Erythroblast (primary cell): ENCODE measurements at regions not wholly inside any gene's neighbourhood (a gene's known extent, or its start where the extent isn't known, plus 50 kb on each side); places are given as distances from the start of the nearest gene placed in this dataset.

ENCODE experiments used
- DNase-seq, 2 experiments: peaks; one replicate each; lab custom pipeline; 2025; lab: John Stamatoyannopoulos, UW
- GATA1 ChIP-seq: IDR thresholded peaks from 2 replicates; pipeline ENCODE4 v1.6.1; 2011; ENCODE audit warnings: low read depth, mild to moderate bottlenecking, control low read depth, low read length, moderate library complexity
- POLR2A ChIP-seq: IDR thresholded peaks from 2 replicates; pipeline ENCODE4 v1.6.1; 2011; ENCODE audit warnings: mild to moderate bottlenecking, low read length

DNA sequence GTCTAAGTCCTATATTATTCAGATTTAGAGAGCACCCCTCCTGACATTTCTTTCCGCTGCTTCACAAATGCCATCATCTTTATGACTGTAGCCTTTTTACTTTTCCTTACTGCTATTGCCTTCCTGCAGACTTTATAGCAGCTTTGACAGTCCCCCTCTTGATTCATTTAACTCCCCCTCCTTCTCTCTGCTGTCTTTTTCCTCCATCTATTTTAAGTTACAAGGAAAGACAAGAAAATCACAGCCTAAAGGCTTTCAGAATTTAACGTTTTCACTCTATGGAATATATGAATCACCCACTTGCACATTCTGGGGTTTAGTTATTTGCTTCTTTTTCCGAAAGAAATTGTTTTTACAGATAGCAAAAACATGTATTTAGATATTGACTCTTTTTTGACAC, 183.4 kb upstream of the SETBP1 start:
- no peak for DNase-seq
- TF ChIP-seq POLR2A, result no peak
- no peak for TF ChIP-seq GATA1

- TF ChIP-seq GATA1 (no peak), POLR2A (no peak)
- DNase-seq, result no peak
These were observed 182.8 kb upstream of the SETBP1 start for GRCh38 chr18:44497757-44498490.

DNA sequence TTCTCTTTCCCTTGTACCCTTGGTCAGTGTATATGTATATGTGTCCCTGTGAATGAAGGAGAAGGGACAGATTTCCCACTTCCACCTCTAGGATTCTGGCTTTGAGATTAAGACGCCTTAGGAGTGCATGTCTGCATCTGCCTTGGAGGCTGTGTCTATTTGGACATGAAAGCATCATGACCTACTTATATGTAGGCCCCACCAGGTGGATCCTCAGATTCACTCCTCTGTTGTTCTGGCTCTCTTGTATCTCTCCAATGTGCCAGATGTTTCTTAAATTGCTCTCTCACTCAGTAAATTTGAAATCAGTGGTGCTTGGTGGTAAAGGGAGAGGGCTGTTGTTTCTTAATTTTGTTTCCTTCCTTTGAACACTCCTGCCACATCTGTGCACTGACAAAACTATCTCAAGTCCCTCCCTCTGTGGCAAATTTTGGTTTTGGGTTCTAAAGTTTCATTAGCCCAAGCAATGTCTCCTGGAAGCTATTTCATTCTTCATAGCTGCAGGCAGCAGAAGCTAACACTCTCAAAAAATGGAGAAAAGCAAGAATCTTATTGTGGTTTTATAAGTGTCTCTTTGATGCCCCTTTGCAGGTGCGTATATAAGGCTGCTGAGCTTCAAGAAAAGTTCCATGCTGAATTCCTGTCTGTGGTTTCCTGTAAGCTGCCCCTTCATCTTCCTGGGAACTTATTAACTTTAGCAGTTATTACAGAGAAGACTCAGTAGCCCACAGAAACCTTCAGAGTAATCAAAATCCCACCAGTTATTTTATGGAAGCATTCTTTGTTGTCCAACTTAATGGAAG, 179.7 kb upstream of the SETBP1 start:
- TF ChIP-seq POLR2A (no peak), GATA1 (no peak)
- DNase-seq, result no peak

DNA sequence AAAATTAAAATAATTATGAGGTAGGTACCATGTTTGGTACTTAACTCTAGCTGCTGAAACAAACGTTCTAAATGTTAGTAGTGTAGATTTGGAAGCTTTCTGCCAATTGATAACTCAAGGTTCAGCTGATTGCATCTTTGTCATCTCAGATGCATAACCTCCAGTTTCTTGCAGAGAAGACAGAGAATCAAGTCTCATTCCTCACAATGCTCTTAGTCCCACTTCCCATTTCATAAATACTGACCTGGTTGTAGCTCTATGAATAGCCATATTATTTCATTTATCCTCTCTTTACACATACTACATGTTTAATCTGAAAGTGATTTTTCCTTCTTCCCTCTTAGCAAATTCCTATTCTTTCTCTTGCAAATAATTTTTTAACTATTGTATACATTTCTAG, 178.5 kb upstream of the SETBP1 start:
- TF ChIP-seq POLR2A (no peak), GATA1 (no peak)
- DNase-seq, result no peak

- no peak for DNase-seq
- TF ChIP-seq POLR2A, result no peak
- no peak for TF ChIP-seq GATA1
These were observed 177.9 kb upstream of the SETBP1 start for GRCh38 chr18:44502790-44503189.

DNA sequence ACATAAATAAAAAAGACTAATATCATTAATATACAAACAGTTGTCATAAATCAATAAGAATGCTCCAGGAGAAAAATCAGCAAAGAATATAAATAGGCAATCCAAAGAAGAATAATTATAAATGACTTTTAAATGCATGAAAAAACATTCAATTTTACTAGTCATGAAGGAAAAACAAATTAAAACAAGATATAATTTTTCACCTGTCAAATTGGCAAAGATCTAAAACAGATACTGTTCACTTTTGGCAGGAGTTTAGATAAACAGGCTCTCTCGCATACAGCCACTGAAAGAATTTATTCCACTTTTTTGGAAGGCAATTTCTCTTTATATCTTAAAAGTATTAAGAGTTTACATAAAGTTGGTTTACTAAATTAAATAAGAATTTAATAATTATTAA, 176.8 kb upstream of the SETBP1 start:
- no peak for DNase-seq
- TF ChIP-seq GATA1 (no peak), POLR2A (no peak)

GRCh38 chr18:44507729-44508325, 172.9 kb upstream of the SETBP1 start:
- no peak for DNase-seq
- no peak for TF ChIP-seq GATA1
- TF ChIP-seq POLR2A, result no peak

DNA sequence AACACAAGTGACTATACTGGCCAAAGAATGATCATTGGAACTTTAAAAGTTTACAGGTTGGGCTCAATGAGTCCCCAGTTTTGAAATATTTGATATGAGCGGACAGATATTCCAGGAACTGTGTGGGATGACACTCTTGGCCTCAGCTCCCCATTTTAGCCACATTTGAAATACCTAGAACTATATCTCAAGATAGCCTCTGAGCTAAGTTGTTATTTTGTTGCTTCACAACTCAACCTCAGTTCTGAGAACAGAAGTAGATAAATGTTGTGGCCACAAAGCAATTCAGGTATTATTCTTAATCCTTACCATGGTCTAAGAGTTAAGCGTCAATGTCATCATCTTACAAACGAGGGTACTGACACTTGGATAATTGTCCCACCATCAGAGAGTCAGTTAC, 172.2 kb upstream of the SETBP1 start:
- DNase-seq, result no peak
- no peak for TF ChIP-seq POLR2A
- TF ChIP-seq GATA1, result no peak

DNA sequence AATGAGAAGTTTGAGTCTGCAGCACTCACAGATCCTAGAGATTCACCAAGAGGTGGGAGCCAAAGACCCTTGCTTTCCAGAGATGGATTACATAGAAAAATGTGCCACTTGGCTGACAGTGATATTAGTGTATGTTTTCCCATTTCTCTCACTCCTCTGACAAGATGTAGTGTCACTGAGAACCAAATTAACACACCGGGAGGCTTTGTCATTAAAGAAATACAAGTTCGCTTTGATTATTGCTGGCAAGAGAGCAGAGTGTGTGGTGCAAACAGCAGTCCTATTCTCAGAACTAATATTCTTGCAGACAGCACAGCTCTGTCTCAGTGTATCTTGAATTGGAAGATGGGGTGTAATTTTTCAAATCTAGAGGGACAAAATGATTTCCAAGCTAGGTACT, 171.6 kb upstream of the SETBP1 start:
- DNase-seq, result no peak
- TF ChIP-seq POLR2A, result no peak
- TF ChIP-seq GATA1, result no peak

DNA sequence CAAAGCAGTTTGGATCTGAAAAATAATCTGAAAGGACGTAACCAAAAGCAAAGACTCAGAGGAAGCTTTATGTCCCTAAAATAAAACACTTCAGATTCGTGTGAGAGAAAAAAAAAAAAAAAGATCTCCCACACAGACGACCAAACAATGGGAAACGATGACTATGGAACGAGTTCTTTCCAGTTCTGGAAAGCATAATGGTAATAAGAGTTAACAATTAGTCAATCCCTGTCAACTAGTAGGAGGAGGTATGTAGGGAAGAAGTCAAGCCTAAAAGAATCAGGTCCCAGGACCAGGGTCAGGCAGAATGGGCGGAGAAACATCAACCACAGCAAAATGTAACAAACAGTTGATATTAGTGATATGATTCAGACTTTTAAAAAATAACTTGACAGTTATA, 170.3 kb upstream of the SETBP1 start:
- no peak for TF ChIP-seq POLR2A
- TF ChIP-seq GATA1, result no peak
- no peak for DNase-seq

GRCh38 chr18:44513233-44513632, 167.5 kb upstream of the SETBP1 start:
- no peak for DNase-seq
- TF ChIP-seq GATA1, result no peak
- TF ChIP-seq POLR2A, result no peak

GRCh38 chr18:44514106-44514505, 166.6 kb upstream of the SETBP1 start:
- DNase-seq, result no peak
- TF ChIP-seq POLR2A (no peak), GATA1 (no peak)

DNA sequence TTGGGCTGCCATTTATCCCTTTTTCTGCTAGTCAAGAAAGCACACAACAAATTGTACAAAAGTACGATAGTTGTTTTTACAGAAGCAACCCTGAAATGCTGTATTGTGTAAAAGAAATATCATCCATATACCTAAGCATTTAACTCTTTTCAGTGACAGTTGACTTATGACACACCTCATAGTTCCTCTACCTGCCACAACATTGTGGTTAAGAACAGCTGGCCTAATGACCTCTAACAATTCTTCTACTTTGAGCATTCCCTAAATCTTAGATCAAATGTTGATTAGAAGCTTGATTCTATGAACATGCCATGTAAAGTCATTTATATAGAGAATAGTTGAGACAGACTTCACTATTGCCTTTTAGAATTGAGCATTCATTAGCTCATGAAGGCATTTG, 165.9 kb upstream of the SETBP1 start:
- TF ChIP-seq POLR2A, result no peak
- TF ChIP-seq GATA1, result no peak
- no peak for DNase-seq

GRCh38 chr18:44516450-44516849, 164.2 kb upstream of the SETBP1 start:
- TF ChIP-seq POLR2A (no peak), GATA1 (no peak)
- DNase-seq, result no peak

DNA sequence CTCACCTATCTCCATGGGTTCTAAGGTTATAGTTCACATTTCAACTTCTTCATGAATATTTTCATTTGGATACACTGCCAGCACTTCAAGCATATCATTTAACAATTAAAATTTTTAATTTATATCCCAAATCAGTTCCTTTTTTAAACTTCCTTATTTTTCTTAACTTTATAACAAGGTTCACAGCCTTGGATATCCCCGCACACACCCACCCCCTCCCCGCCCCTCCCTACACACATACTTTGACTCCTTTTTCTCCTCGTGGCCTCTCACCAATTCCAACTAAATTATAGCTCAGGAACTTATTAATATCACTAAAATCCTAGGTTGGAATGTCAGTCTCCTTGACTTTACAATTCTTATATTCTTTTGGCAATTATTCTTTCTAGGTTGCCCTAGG, 163.6 kb upstream of the SETBP1 start:
- TF ChIP-seq GATA1, result no peak
- DNase-seq, result no peak
